ENCODE measurements at regions not wholly inside any gene's neighbourhood (a gene's known extent, or its start where the extent isn't known, plus 50 kb on each side); places are given as distances from the start of the nearest gene placed in this dataset.
"Not testable (repeated sequence)": the region's sequence is repeated elsewhere in the genome, so short reads cannot be mapped to it uniquely, and the experiment has no call there.

DNA sequence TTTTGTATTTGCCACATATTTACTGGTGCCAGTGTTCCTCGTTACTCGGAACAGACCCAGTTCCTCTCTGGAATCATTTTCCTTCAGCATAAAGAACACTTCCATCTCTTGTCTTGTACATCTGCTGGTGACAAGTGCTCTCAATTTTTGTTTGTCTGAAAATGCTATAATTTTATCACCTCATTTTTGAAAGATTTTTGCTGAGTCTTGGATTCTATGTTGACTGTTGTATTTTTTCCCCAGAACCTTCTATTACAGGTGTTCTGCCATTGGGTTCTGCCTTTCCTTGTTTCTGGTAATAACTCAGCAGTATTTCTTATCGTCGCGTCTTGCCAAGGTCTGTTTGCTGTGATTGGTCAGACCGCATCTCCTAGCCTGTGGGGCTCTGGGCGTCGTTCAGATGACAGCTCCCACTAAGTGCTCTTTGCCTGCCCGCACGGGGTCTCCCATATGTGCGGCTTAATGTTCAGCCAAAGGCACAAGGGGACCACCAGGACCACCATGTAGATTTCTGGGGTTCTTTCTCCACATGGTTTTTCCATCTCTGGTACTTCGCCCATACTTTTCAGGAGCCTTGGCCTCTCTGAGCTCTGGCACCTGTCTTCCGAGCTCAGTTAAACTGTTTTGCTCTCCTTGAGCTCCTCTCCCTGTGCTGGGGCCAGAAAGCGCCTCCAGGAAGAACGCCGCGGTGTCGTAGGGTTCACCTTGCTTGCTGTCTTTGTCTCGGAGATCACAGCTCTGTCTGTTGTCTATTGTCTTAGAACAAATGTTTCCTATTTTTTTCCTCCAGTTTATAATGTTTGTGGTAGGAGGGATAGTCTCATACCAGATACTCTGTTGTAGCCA is 80.0 kb downstream of the METRNL start:
- DNase-seq (ENCODE audit: low read depth, low spot score) = no peak

DNA sequence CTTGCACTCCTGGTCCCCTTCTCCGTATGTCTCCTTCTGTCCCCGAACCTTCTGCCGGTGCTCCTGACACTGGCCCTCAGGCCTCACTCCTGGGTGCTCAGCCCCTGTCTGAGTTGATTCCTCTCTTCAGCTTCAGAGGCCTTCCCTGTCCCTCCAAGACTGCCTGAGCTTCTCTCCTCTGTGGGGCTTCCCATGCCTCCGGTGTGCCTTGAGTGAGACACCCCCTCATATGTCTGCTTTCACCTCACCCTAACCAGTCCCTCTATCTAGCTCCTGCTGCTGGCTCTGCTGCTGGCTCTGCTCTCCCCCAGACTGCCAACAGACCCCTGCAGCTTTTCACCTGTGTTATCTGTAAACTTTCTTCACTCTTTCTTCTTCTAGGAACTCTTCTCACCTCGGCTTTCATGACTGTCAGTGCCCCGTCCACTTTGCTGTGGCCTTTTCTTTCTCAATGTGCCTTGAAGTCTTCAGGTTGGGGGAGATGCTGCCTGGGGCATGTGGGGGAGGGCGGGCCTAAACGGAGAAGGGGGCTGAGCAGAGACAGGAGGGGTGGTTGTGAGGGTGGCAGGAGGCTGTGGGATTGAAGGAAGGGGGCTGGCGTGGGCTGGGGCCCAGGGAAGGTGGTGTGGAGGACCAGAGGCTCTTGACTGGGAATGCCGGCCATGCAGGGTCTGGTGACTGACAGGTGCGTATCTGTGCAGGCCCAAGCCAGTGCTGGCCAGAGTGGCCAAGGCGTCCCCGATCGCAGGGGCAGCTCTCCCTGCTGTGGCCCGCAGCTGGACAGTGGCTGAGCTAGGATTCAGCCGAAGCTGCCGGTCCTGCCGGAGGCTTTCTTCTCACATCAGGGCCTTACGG is 81.3 kb downstream of the METRNL start:
- no peak for DNase-seq (ENCODE audit: low read depth, low spot score)

DNA sequence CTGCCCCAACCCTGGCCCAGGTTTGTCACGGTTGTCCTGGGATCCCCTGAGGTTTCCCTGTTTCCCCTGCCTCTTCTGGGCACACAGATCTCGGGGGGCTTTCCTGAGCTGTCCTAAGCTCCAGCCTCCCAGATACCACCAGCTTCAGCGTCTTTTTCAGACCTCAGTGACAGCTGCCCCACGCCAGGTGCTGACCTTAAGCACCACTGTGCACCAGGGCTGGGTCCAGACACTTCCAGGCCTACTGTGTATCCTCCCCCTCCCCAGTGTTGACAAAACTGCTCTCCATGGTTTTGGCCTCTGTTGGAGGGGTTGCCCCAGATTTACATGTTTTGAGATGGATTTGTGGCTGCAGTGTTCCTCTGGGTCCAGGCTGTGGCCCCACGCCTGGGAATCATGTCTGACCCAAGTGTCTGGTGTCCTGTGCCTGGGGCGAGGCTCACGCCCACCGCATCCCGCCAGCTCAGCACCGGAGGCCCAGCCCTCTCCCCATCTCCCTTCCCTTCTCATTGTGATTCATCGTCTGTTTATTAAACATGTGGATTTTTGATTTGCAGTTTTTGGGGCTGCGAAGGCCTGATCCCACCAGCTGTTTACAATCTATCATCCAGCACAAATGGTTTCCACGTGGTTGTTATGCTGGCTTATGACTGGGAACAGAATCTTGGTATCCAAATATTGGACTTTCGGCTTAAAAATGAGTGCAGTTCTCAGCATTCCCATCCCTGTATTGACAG is 82.1 kb downstream of the METRNL start:
- no peak for DNase-seq (ENCODE audit: low read depth, low spot score)

DNA sequence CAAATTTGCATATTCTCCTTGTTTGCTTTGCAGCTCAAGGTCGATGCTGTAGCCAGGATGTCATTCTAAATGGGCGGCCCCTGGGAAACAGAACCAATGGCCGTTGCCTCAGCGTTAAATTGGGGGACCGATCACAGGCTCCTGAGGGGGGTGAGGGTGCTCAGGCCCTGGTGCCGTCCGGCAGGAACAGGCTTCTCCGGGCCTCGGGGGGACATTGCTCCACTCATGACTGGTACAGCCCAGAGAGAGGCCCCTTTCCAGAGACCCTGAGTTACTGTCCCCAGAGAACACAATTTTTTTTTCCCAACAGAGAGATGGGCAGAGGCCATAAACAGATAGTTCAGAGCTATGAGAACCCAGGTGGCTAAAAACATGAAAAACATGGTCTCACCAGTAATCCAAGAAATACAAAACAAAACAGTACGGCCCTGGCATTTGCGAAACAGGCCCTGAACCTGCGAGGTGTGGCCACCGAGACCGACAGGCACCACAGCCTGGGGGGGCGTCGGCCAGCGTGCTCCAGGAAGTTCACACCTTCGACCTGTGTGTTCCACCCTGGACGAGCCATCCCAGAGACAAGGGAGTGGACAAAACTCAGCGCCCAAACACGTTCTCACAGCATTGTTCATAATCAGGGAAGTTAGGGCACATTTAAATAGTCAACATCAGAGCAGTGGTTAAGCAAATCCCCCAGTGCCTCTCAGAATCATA is 82.8 kb downstream of the METRNL start:
- no peak for DNase-seq (ENCODE audit: low read depth, low spot score)

DNA sequence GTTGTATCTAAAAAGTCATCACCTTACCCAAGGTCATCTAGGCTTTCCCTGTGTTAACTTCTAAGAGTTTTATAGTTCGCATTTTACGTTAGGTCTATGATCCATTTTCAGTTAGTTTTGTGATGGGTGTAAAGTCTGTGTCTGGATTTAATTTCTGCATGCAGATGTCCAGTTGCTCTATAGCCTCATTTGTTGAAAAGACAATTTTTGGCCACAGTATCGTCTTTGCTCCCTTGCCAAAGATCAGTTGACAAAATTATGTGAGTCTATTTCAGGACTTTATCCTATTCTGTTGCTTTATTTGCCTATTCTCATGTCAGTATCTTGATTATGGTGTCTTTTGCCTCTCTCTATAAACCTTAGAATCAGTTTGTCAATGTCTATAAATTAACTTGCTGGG is 85.1 kb downstream of the METRNL start:
- no peak for DNase-seq (ENCODE audit: low read depth, low spot score)

DNA sequence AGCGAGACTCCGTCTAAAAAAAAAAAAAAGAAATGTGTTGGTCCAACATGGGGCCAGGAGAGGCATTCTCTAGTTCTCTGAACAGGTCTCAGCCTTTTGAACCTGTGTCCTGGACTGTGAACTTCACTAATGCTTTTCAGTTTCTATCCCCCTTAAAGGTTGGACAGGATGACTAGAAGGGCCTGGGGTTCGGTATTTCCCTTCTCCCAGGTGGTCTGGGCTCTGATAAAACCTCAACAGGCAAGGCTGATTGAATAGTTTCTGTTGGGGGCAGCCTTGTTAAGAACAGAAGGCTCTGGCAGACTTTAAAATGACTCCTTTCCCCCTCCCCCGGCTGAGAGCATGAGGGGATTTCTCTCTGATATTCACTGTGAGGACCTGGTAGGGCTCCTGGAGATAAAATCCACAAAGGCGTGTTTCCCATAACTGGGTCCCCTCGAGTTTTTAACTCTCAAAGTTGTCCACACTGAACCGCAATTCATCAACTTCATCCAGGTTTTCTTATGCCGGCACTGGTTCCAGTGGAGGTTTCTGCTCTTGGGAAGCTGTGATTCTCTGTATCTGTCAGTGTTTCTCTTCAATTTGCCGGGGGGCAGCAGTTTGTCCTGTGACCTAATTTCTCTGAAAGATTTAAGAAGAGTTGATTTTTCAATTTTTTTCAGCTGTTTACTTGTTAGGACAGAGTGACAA is 91.3 kb downstream of the METRNL start:
- no peak for DNase-seq (ENCODE audit: low read depth, low spot score)

DNA sequence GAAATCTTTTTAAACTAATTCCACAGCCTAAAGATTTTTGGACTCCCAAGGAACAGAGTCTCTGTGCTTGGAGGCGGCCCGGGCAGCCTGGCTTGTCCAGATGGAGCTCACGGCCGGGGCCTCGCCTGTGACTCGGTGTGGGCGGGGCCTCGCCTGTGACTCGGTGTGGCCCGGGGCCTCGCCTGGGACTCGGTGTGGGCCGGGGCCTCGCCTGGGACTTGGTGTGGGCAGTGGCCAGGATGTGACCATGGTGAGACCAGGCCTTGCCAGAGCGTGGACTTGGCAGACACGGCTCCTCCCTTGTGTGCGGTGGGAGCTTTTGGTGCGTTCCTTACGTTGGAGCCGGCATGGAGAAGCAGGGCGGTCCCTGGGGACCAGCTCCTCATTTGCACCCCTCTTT is 92.3 kb downstream of the METRNL start:
- no peak for DNase-seq (ENCODE audit: low read depth, low spot score)

DNA sequence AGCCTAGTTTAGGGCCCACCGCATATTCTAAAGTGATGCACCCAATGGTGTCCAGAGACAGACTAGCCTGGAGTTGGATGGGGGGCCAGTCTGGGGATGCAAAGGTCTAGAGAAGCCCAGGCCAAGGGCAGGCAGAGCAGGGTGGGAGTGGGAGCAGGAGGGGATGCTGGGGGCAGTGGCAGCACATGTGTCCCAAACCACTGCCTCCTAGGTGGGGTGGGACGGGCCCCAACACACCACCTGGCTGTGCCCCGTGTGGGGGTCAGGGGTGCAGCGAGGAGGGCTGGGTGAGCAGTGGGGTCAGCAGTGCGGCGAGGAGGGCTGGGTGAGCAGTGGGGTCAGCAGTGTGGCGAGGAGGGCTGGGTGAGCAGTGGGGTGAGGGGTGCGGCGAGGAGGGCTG is 92.7 kb downstream of the METRNL start:
- not testable (repeated sequence) for DNase-seq (ENCODE audit: low read depth, low spot score)

DNA sequence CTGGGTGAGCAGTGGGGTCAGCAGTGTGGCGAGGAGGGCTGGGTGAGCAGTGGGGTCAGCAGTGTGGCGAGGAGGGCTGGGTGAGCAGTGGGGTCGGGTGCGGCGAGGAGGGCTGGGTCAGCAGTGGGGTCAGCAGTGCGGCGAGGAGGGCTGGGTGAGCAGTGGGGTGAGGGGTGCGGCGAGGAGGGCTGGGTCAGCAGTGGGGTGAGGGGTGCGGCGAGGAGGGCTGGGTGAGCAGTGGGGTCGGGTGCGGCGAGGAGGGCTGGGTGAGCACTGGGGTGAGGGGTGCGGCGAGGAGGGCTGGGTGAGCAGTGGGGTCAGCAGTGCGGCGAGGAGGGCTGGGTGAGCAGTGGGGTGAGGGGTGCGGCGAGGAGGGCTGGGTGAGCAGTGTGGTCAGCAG is 93.2 kb downstream of the METRNL start:
- DNase-seq (ENCODE audit: low read depth, low spot score) = not testable (repeated sequence)

DNA sequence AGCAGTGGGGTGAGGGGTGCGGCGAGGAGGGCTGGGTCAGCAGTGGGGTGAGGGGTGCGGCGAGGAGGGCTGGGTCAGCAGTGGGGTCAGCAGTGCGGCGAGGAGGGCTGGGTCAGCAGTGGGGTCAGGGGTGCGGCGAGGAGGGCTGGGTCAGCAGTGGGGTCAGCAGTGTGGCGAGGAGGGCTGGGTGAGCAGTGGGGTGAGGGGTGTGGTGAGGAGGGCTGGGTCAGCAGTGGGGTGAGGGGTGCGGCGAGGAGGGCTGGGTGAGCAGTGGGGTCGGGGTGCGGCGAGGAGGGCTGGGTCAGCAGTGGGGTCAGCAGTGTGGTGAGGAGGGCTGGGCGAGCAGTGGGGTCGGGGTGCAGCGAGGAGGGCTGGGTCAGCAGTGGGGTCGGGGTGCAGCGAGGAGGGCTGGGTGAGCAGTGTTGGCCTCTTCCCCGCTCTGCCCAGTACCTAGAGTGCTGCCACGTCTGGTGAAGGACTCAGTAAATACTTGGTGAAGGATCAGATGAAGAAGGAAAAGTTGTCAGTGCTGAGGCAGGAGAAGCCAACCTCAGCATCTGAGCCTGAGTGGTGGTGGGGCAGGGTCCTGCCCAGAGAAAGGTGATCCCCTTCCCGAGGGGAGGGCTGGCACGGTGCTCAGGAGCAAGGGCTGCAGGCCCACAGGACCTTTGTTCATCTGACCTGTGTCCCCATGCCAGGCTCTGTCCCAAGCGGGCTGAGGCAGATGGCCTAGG is 93.9 kb downstream of the METRNL start:
- not testable (repeated sequence) for DNase-seq (ENCODE audit: low read depth, low spot score)

DNA sequence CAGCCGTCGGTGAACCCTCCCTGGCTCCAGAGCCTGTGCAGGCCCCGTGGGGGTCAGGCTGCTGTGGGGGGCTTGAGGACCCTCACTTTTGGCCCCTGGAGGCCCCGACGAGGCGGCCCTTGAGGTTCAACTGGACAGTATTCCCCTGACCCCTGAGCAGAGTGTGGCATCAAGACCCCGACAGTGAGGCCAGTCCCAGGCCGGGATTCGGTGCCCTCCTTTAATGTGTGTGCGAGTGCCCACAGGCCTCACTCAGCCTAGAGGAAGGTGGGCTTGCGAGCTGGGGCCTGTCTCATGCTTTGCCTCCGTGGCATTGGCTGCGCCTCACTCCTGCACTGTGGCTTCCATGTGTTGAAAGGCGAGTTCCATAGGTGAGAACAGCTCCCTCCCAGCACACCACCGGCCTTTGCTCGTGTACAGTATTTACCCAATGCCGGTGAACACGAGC is 94.5 kb downstream of the METRNL start:
- DNase-seq (ENCODE audit: low read depth, low spot score) = no peak

DNA sequence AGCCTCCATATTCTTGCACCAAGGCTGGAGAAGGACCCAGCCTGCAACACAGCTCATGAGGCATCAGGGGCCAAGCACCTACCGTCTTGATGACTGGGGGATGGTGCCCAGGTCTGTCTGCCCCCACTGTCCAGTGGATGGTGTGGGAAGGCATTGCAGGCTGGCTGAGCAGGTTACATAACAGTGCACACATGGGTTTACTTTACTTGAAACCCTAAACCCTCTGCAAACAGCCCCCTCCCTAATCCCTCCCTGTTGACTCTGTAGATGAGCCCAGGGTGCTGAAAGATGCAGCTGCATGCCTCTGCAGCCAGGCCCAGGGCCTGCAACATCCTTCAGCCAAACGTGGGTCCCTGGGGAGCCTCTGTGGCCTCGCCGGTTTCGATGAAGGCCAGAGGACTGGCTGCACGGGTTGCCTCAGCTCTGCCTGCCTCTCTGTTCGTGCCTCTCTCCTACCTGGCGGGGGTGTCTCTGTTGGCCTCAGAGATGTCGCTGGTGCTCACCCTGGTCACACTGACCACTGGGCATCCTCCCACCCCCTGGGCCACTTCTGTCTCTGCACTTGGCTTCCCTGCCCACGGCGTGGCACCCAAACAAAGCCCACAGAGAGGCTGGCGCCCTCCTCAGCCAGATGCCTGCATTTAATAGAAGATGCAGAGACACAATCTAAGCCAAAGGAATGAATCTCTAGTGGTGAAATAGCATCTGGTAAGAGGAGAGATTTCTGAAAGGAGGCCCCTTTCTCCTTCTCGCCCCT is 95.1 kb downstream of the METRNL start:
- no peak for DNase-seq (ENCODE audit: low read depth, low spot score)

DNA sequence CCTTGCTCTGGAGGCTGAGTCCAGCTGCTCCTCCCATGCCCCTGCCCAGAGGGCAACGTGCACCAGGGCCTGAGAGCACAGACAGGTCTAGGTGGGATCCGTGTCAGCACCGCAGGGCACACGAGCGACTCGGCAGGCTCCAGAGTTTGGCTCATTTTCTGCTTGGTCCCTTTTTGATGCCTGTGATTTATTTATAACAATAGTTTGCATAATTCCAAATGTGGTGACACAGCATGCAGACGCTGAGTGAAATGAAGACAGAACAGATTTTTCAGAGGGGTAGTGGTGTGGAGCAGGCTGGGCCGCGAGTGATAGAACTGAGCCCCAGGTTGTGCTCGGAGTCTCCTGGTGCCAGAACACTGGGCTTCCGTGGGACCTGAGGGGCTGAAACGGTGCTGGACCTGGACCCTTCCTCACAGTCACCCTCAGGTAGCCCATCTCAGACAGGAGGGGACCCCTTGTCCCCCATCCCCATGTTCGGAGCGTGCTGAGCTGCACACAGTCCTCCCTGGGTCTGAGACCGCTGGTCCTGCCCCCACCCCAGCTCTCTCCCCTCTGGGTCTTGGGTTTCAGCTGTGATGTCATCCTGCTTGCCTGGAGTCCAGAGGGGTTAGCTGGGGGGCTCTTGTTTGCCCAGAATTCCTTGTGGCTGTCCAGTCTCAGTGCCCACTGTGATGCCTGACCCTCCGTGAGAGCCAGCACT is 95.9 kb downstream of the METRNL start:
- DNase-seq (ENCODE audit: low read depth, low spot score) = no peak

DNA sequence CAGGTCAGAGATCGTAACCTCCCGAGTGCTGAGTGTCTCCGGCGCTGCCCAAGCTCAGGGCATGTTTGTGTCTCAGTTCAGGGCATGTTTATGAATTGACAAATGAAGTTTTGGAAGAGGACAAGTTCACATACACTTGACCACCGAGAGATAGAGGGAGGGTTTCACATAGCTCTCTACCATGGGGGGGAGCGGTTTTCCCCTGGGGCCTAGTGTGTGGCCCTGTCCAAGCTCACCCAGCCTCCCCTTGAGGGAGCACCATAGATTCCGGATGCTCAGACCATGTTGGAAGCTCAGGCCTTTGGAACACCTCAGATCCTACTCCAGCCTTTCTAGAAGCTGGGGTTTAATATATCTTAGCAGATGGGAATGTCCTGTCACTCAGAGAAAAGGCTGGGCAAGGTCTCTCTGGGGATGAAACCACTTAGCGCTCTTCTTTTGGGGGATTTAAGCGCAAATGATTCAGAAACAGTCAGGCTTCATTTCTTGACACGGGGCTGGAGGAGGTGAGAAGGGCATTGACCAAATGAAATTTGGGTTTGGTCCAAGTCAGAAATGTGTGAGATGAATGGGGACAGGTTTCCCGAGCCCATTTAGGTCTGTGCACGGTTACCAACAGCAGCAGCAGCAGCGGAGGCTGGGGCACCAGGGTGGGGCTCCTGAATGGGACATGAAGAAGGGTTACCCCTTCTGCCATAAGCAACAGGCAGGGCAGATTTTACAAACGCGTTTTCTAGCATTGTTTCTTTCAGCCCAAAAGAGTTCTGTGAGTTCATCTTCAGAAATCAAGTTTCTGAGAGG is 96.6 kb downstream of the METRNL start:
- DNase-seq (ENCODE audit: low read depth, low spot score) = no peak

DNA sequence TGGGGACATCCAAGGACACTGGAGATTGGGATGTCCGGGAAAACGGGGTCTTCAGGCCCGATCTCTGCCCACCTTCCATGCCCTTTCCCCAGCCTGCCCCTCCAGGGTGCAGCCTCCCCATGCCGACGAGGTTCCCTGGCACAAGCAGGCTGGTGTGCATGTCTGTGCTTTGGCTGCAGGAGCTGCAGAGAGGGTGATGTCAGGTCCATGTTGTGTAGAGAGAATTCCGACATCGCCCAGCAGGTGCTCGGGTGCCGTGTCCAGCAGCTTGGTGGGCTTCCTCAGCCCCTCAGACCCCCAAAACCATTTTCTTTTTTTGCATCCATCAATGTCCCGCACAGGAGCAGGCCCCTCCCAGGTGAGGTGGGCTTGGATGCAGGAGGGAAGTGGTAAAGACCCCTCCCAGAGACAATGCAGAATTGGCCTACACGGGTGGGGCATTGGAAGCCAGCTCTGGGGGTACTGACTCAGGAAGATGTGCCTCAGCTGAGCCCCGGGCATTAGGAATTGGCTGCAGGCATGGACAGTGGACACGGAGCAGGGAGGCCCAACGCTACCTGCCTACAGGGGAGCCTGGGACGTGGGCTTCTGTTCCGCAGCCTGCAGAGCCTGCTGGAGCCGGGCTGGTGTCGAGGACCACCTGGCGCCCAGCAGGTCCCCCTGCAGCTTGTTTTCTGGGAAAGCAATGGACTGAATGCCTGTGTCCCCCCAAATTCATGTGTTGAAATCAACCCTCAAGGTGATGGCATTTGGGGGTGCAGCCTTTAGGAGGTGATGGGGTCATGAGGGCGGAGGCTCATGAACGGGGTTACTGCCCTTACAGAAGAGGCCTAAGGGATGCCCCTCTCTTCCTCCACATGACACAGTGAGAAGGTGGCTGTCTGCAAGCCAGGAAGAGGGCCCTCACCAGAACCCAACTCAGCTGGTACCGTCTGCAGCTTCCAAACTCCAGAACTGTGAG is 97.5 kb downstream of the METRNL start:
- DNase-seq (ENCODE audit: low read depth, low spot score) = no peak

DNA sequence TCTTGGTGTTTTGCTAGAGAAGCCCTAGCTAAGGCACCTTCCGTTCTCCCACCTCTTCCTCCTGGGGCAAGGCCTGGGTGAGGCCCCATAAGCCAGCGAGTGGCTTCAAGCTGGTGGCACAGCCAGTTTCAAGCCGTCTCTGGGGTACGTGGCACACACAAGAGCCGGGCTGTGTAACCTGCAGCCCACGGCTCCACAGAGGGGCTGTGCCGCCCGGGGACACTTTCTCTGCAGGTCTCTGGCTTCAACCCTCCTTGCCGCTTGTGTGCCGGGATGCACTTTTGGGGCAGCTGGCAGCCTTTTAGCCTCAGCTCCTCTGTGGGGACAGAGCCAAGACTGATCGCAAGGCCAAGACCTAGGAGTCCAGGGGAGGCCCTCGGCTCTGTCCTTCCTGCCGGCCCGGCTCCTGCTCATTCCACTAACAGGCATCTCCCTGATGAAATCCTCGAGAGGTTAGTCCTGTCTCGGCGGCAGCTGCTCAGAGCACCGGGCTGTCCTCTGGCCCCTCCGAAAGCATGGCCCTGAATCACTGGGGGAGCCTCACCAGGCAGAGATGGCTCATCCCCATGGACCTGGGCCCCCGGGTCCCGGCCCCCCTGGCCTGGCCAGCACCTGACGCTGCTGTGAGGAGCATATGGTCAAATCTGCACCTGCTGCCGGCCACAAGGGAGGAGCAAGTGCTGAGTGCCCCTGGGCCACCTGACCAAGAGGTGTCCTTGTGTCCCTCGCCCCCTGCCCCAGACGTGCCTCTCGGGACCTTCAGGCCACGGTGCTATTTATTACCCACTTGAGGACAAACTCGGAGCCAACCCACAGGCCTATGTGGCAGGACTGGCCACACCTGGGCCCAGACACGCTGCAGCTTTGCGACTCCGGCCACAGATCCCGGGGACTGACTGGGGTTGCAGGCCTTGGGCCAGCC is 98.5 kb downstream of the METRNL start:
- DNase-seq (ENCODE audit: low read depth, low spot score) = no peak
